ENCODE measurements at regions not wholly inside any gene's neighbourhood (a gene's known extent, or its start where the extent isn't known, plus 50 kb on each side); places are given as distances from the start of the nearest gene placed in this dataset.

DNA sequence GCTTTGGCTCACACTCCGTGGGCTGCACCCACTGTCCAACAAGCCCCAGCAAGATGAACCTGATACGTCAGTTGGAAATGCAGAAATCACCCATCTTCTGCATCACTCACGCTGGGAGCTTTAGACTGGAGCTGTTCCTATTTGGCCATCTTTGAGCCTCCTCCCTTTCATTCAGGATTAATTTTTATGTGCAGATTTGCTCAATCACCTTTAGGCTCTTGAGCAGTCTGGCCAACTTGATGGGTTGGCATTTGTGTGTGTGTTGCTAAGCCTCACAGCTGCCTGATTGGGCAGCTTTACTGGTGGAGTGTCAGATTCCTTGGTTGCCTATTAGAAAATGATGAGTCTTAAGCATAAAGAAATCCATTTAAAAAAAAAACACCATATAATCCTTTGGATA, 236.1 kb downstream of the KIF20B start:
- TF ChIP-seq, protein P1, sequence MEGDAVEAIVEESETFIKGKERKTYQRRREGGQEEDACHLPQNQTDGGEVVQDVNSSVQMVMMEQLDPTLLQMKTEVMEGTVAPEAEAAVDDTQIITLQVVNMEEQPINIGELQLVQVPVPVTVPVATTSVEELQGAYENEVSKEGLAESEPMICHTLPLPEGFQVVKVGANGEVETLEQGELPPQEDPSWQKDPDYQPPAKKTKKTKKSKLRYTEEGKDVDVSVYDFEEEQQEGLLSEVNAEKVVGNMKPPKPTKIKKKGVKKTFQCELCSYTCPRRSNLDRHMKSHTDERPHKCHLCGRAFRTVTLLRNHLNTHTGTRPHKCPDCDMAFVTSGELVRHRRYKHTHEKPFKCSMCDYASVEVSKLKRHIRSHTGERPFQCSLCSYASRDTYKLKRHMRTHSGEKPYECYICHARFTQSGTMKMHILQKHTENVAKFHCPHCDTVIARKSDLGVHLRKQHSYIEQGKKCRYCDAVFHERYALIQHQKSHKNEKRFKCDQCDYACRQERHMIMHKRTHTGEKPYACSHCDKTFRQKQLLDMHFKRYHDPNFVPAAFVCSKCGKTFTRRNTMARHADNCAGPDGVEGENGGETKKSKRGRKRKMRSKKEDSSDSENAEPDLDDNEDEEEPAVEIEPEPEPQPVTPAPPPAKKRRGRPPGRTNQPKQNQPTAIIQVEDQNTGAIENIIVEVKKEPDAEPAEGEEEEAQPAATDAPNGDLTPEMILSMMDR (optimal IDR thresholded peaks at IDR 0.05 in 1 of 3, IDR thresholded peaks at IDR 0.05 in 1 of 3, conservative IDR thresholded peaks at IDR 0.05 in 1 of 3; ENCODE audit: extremely low read depth in 1 of 3, insufficient read depth in 2 of 3, low read length in 3 of 3) = no peak
- no peak for TF ChIP-seq EZH2 (IDR thresholded peaks at IDR 0.05; ENCODE audit: low read length)
